GM12878 (cell line): ENCODE measurements at regions not wholly inside any gene's neighbourhood (a gene's known extent, or its start where the extent isn't known, plus 50 kb on each side); places are given as distances from the start of the nearest gene placed in this dataset.

ENCODE experiments used
- ATAC-seq: fragments of 200-7000 bp; cut with Tn5 transposase; 3 replicates; pipeline ENCODE4 v1.9.1; 2020; ENCODE audit warnings: mild to moderate bottlenecking, moderate library complexity
- BruUV-seq: library from RNA; stranded (reverse); fragments of 400-500 nt; replicated peaks from 2 replicates; lab custom pipeline; 2021; lab: Mats Ljungman, UMichigan
- CTCF ChIA-PET: fragments of 300-600 bp; sonication (Branson Sonifier 250); formaldehyde crosslinking; extraction: SDS; loops from one replicate; lab custom pipeline; 2021; ENCODE audit warnings: inconsistent platforms; lab: Yijun Ruan, JAX
- POLR2A ChIA-PET: fragments of 350-600 bp; formaldehyde crosslinking; extraction: SDS; loops from one replicate; lab custom pipeline; 2021; ENCODE audit warnings: inconsistent platforms; lab: Charles Lee
- RAD21 ChIA-PET: fragments of 300-600 bp; sonication (Branson Sonifier 250); formaldehyde crosslinking; loops from one replicate; lab custom pipeline; 2023; ENCODE audit warnings: antibody characterized with exemption; ENCODE audit not compliant: unreplicated experiment; lab: Charles Lee
- SMC1A ChIA-PET: fragments of 300-600 bp; sonication (Branson Sonifier 250); formaldehyde crosslinking; loops from one replicate; lab custom pipeline; 2023; ENCODE audit not compliant: unreplicated experiment, uncharacterized antibody; lab: Charles Lee
- DNase-seq: peaks from one replicate; pipeline ENCODE4 v3.0.0-alpha.2; 2011; ENCODE audit warnings: low read depth, low spot score
- FAIRE-seq: peaks from 3 replicates; lab custom pipeline; 2011; peaks lifted over from hg19 to GRCh38; lab: Jason Lieb, UNC
- H2AFZ ChIP-seq: 2 replicates; pipeline ENCODE4 v1.6.0; 2011; ENCODE audit warnings: low read depth, low read length, control low read depth; ENCODE audit not compliant: control insufficient read depth
- H3K27ac ChIP-seq: 2 replicates; pipeline ENCODE4 v1.5.1; 2011; ENCODE audit warnings: control low read depth; ENCODE audit not compliant: control insufficient read depth, insufficient read depth
- H3K27me3 ChIP-seq, 2 experiments: replicated peaks in 1 of 2; 2 replicates each; pipeline versions ENCODE4 v1.6.0 to v1.6.1; 2011; ENCODE audit warnings: low read length in 1 of 2; ENCODE audit not compliant: control insufficient read depth in 2 of 2, insufficient read depth in 2 of 2
- H3K36me3 ChIP-seq, 2 experiments: 2 replicates each; pipeline ENCODE4 v1.5.1; 2011; ENCODE audit warnings: low read length in 1 of 2; ENCODE audit not compliant: control insufficient read depth in 2 of 2, insufficient read depth in 2 of 2
- H3K4me1 ChIP-seq: 2 replicates; pipeline ENCODE4 v1.6.1; 2011; ENCODE audit warnings: mild to moderate bottlenecking, low read length, moderate library complexity, mixed read lengths; ENCODE audit not compliant: control insufficient read depth, insufficient read depth
- H3K4me2 ChIP-seq: 2 replicates; pipeline ENCODE4 v1.6.0; 2011; ENCODE audit warnings: control low read depth; ENCODE audit not compliant: control insufficient read depth, insufficient read depth
- H3K4me3 ChIP-seq: fragments of 200-600 bp; sonication (generic); 2 replicates; pipeline ENCODE4 v1.5.1; 2016
- H3K79me2 ChIP-seq: 2 replicates; pipeline ENCODE4 v1.6.0; 2011; ENCODE audit warnings: low read length; ENCODE audit not compliant: control insufficient read depth, insufficient read depth
- H3K9ac ChIP-seq: 2 replicates; pipeline ENCODE4 v1.8.0; 2011; ENCODE audit warnings: low read length, control low read depth, mixed read lengths; ENCODE audit not compliant: control insufficient read depth, insufficient read depth
- H3K9me3 ChIP-seq: replicated peaks from 3 replicates; pipeline ENCODE4 v1.5.1; 2011; ENCODE audit warnings: mild to moderate bottlenecking, low read length; ENCODE audit not compliant: control insufficient read depth, insufficient read depth
- H4K20me1 ChIP-seq: 2 replicates; pipeline ENCODE4 v1.6.0; 2011; ENCODE audit not compliant: control insufficient read depth, insufficient read depth
- ASH2L ChIP-seq: fragments of 300-600, 200-600 bp; sonication (generic); IDR thresholded peaks from 2 replicates; pipeline ENCODE4 v1.6.1; 2017; ENCODE audit warnings: low read depth, mild to moderate bottlenecking, borderline replicate concordance
- ATF7 ChIP-seq: fragments of 450-650 bp; IDR thresholded peaks from 2 replicates; pipeline ENCODE4 v1.6.1; 2016; ENCODE audit warnings: low read depth, mild to moderate bottlenecking
- CHD2 ChIP-seq: IDR thresholded peaks from 2 replicates; pipeline ENCODE4 v1.6.1; 2011; ENCODE audit warnings: low read depth, low read length, improper control_type of control experiment, borderline replicate concordance
- CREM ChIP-seq: IDR thresholded peaks from 2 replicates; pipeline ENCODE4 v1.6.1; 2014; ENCODE audit warnings: antibody characterized with exemption, low read depth
- HDGF ChIP-seq: fragments of 450-650 bp; IDR thresholded peaks from 2 replicates; pipeline ENCODE4 v1.6.1; 2016; ENCODE audit warnings: antibody characterized with exemption
- HSF1 ChIP-seq: fragments of 150-350 bp; IDR thresholded peaks from 2 replicates; pipeline ENCODE4 v1.6.1; 2014; ENCODE audit warnings: mild to moderate bottlenecking, low read depth, low read length
- JUND ChIP-seq: IDR thresholded peaks from 2 replicates; pipeline ENCODE4 v1.6.1; 2012; ENCODE audit warnings: low read depth, mild to moderate bottlenecking, low read length, improper control_type of control experiment, moderate library complexity
- MYB ChIP-seq: fragments of 150-350 bp; IDR thresholded peaks from 2 replicates; pipeline ENCODE4 v1.6.1; 2014; ENCODE audit warnings: mild to moderate bottlenecking, low read depth, low read length, borderline replicate concordance
- POLR2AphosphoS5 ChIP-seq: IDR thresholded peaks from 2 replicates; pipeline ENCODE4 v1.6.1; 2011; ENCODE audit warnings: mild to moderate bottlenecking, low read length, inconsistent platforms
- RFX5 ChIP-seq: IDR thresholded peaks from 2 replicates; pipeline ENCODE4 v1.6.1; 2011; ENCODE audit warnings: low read depth, low read length, improper control_type of control experiment
- SIN3A ChIP-seq: IDR thresholded peaks from 2 replicates; pipeline ENCODE4 v1.6.1; 2012; ENCODE audit warnings: low read depth, low read length, improper control_type of control experiment
- SIX5 ChIP-seq: IDR thresholded peaks from 2 replicates; pipeline ENCODE4 v1.6.1; 2011; ENCODE audit warnings: mild to moderate bottlenecking, low read depth, low read length, moderate library complexity; ENCODE audit not compliant: severe bottlenecking
- TCF7 ChIP-seq: IDR thresholded peaks from 2 replicates; pipeline ENCODE4 v1.6.1; 2014; ENCODE audit warnings: antibody characterized with exemption, borderline replicate concordance
- YY1 ChIP-seq: IDR thresholded peaks from 2 replicates; pipeline ENCODE4 v1.6.1; 2011; ENCODE audit warnings: low read depth, mild to moderate bottlenecking, low read length
- ZNF384 ChIP-seq: IDR thresholded peaks from 2 replicates; pipeline ENCODE4 v1.6.1; 2012; ENCODE audit warnings: low read depth, mild to moderate bottlenecking, low read length, improper control_type of control experiment, borderline replicate concordance
- ZNF622 ChIP-seq: fragments of 450-650 bp; IDR thresholded peaks from 2 replicates; pipeline ENCODE4 v1.6.1; 2017; ENCODE audit warnings: mild to moderate bottlenecking, inconsistent platforms
- WGBS: methylation state at CpG from one replicate; pipeline ENCODE4 v1.1.6; 2016; ENCODE audit warnings: low lambda C conversion rate; ENCODE audit not compliant: insufficient replicate concordance, insufficient coverage; ENCODE audit errors: missing lambda C conversion rate; 5-methylcytosine and 5-hydroxymethylcytosine counted together
- in situ Hi-C: fragments of 300-500 bp; cut with MboI; formaldehyde crosslinking; loops from 9 replicates; pipeline ENCODE4 v1.14.3; 2018; ENCODE audit warnings: mixed read lengths
- intact Hi-C: fragments of 100-400 bp; cut with micrococcal nuclease; formaldehyde crosslinking; loops from one replicate; pipeline ENCODE4 v1.14.2; 2022; ENCODE audit not compliant: unreplicated experiment

- Histone ChIP-seq H4K20me1 (no peaks in the 10 kb centered on the region), H3K27me3 (no peaks in the 10 kb centered on the region), H3K4me3 (no peak overlapping the region), H3K27ac (no peak overlapping the region), H3K36me3 (no peaks in the 10 kb centered on the region), H3K4me1 (no peaks in the 10 kb centered on the region; the same call in 1 of the 2 replicates), H3K4me2 (no peak overlapping the region)
- in situ Hi-C loops: no loop called here
- SMC1A ChIA-PET: no interaction called here
- no peak for FAIRE-seq
- TF ChIP-seq ZNF622 (no peak), CHD2 (no peak), MYB (no peak), CREM (no peak), TCF7 (no peak), POLR2AphosphoS5 (no peak), ZNF384 (no peak), HDGF (no peak), SIN3A (no peak), ATF7 (no peak), ASH2L (no peak), YY1 (no peak), JUND (no peak), SIX5 (no peak), RFX5 (no peak), HSF1 (no peak)
- TF ChIP-seq, all 136 proteins: peak for 0
- POLR2A ChIA-PET: no interaction called here
- 4% methylated on average over 3 of the region's 3 CpGs for WGBS
- H2AFZ ChIP-seq: no peak overlapping the region
- CTCF ChIA-PET: interaction anchor here (1.3 kb wide), 1 partner anchor 15 kb away, joined by 5 read pairs; no protein-coding TSS in a partner anchor
- intact Hi-C loops: no loop called here
- BruUV-seq: no TSS peak
- H3K79me2 ChIP-seq: no peaks in the 10 kb centered on the region
- ATAC-seq (no peak), DNase-seq (no peak)
- RAD21 ChIA-PET: no interaction called here
- no peak overlapping the region for H3K9ac ChIP-seq
- H3K9me3 ChIP-seq: no peaks in the 10 kb centered on the region
Observed at GRCh38 chr2:117718048-117718447, 96.4 kb upstream of the DDX18 start.
